SK-N-SH (cell line): ENCODE measurements at regions not wholly inside any gene's neighbourhood (a gene's known extent, or its start where the extent isn't known, plus 50 kb on each side); places are given as distances from the start of the nearest gene placed in this dataset.

ENCODE experiments used
- CTCF ChIA-PET: fragments of 300-600, 350-600 bp; formaldehyde crosslinking; extraction: SDS; loops from one replicate; lab custom pipeline; 2021; lab: Yijun Ruan, JAX
- POLR2A ChIA-PET: fragments of 350-600 bp; sonication (Branson Sonifier 250); formaldehyde crosslinking; extraction: SDS; loops from one replicate; lab custom pipeline; 2020; ENCODE audit warnings: antibody characterized with exemption, inconsistent platforms; lab: Yijun Ruan, JAX
- DNase-seq: peaks from one replicate; pipeline ENCODE4 v3.0.0; 2012
- H2AFZ ChIP-seq: fragments of 200-600 bp; sonication (generic); 2 replicates; pipeline ENCODE4 v1.8.1; 2016; ENCODE audit warnings: antibody characterized with exemption, mild to moderate bottlenecking, low read depth
- H3F3A ChIP-seq: fragments of 200-600 bp; sonication (generic); replicated peaks from 2 replicates; pipeline ENCODE3; 2016; ENCODE audit warnings: antibody characterized with exemption, mild to moderate bottlenecking; ENCODE audit not compliant: insufficient read depth
- H3K27ac ChIP-seq, 2 experiments: fragments of 200-500 bp in 1 of 2; fragments of 200-600 bp in 1 of 2; sonication (Bioruptor generic) in 1 of 2; sonication (generic), shearing (Covaris generic) in 1 of 2; 2 replicates each; pipeline versions ENCODE4 v1.5.1 to v1.6.1; 2014 to 2016; ENCODE audit warnings: low read depth in 2 of 2, inconsistent platforms in 1 of 2, low read length in 1 of 2, mild to moderate bottlenecking in 1 of 2, mixed read lengths in 1 of 2
- H3K27me3 ChIP-seq: fragments of 200-600 bp; sonication (generic), shearing (Covaris generic); 2 replicates; pipeline ENCODE4 v1.6.1; 2016; ENCODE audit warnings: mixed run types; ENCODE audit not compliant: insufficient read depth
- H3K36me3 ChIP-seq, 2 experiments: fragments of 200-500 bp in 1 of 2; fragments of 200-600 bp in 1 of 2; sonication (Bioruptor generic) in 1 of 2; sonication (generic) in 1 of 2; replicated peaks in 1 of 2; 2 replicates each; pipeline versions ENCODE3 to v1.5.1; 2014 to 2016; ENCODE audit warnings: low read length in 1 of 2, mild to moderate bottlenecking in 1 of 2; ENCODE audit not compliant: insufficient read depth in 2 of 2, control insufficient read depth in 1 of 2
- H3K4me1 ChIP-seq, 2 experiments: fragments of 200-500 bp in 1 of 2; fragments of 200-600 bp in 1 of 2; sonication (Bioruptor generic) in 1 of 2; sonication (generic), shearing (Covaris generic) in 1 of 2; 2 replicates each; pipeline versions ENCODE4 v1.5.1 to v1.6.1; 2014 to 2016; ENCODE audit warnings: low read depth in 1 of 2, low read length in 1 of 2, mixed run types in 1 of 2; ENCODE audit not compliant: insufficient read depth in 2 of 2, control insufficient read depth in 1 of 2
- H3K4me2 ChIP-seq: fragments of 200-600 bp; sonication (generic), shearing (Covaris generic); 2 replicates; pipeline ENCODE4 v1.6.1; 2017; ENCODE audit warnings: mixed run types
- H3K4me3 ChIP-seq, 2 experiments: fragments of 200-500 bp in 1 of 2; fragments of 200-600 bp in 1 of 2; sonication (Bioruptor generic) in 1 of 2; sonication (generic), shearing (Covaris generic) in 1 of 2; 2 replicates each; pipeline versions ENCODE4 v1.5.1 to v1.8.1; 2014 to 2016; ENCODE audit warnings: low read depth in 2 of 2, inconsistent platforms in 1 of 2, low read length in 1 of 2, mild to moderate bottlenecking in 1 of 2, mixed read lengths in 1 of 2, moderate library complexity in 1 of 2
- H3K79me2 ChIP-seq: fragments of 200-600 bp; sonication (generic); 2 replicates; pipeline ENCODE4 v1.8.1; 2017; ENCODE audit warnings: mild to moderate bottlenecking; ENCODE audit not compliant: insufficient read depth
- H3K9ac ChIP-seq: fragments of 200-600 bp; sonication (generic); 2 replicates; pipeline ENCODE4 v1.6.1; 2017; ENCODE audit warnings: mixed run types
- H3K9me2 ChIP-seq: fragments of 200-600 bp; sonication (generic); 2 replicates; pipeline ENCODE4 v1.6.1; 2017; ENCODE audit warnings: mixed run types
- H3K9me3 ChIP-seq: fragments of 200-600 bp; sonication (generic); 2 replicates; pipeline ENCODE4 v1.6.1; 2017; ENCODE audit warnings: mixed run types, mild to moderate bottlenecking, moderate library complexity
- H4K20me1 ChIP-seq: fragments of 200-600 bp; sonication (generic); 2 replicates; pipeline ENCODE4 v1.6.1; 2017; ENCODE audit warnings: mild to moderate bottlenecking, mixed run types; ENCODE audit not compliant: insufficient read depth
- EZH2phosphoT487 ChIP-seq: fragments of 200-600 bp; sonication (generic); IDR thresholded peaks from 2 replicates; pipeline ENCODE4 v1.6.1; 2017; ENCODE audit warnings: low read depth, mixed run types, mild to moderate bottlenecking, antibody characterized with exemption, moderate library complexity, borderline replicate concordance
- FOSL2 ChIP-seq: IDR thresholded peaks from 2 replicates; pipeline ENCODE4 v1.4.0; 2012; ENCODE audit warnings: low read depth, mild to moderate bottlenecking, moderate library complexity, borderline replicate concordance
- GABPA ChIP-seq: IDR thresholded peaks from 2 replicates; pipeline ENCODE4 v1.4.0; 2012; ENCODE audit warnings: low read depth, mild to moderate bottlenecking
- JUND ChIP-seq: IDR thresholded peaks from 2 replicates; pipeline ENCODE4 v1.4.0; 2012
- MEF2A ChIP-seq: IDR thresholded peaks from 2 replicates; pipeline ENCODE4 v1.4.0; 2012; ENCODE audit warnings: low read depth, borderline replicate concordance
- MXI1 ChIP-seq: IDR thresholded peaks from 2 replicates; pipeline ENCODE4 v1.6.1; 2012; ENCODE audit warnings: mild to moderate bottlenecking, low read depth, low read length, improper control_type of control experiment
- NRF1 ChIP-seq: IDR thresholded peaks from 2 replicates; pipeline ENCODE4 v1.6.1; 2012; ENCODE audit warnings: low read depth, mild to moderate bottlenecking, low read length
- POLR2AphosphoS5 ChIP-seq: IDR thresholded peaks from 2 replicates; pipeline ENCODE4 v1.6.1; 2012; ENCODE audit warnings: low read depth, low read length
- RCOR1 ChIP-seq: fragments of 150-350 bp; IDR thresholded peaks from 2 replicates; pipeline ENCODE4 v1.6.1; 2017; ENCODE audit warnings: antibody characterized with exemption, low read length
- REST ChIP-seq: IDR thresholded peaks from 2 replicates; pipeline ENCODE4 v1.6.1; 2012; ENCODE audit warnings: mild to moderate bottlenecking, low read depth, low read length, moderate library complexity
- RFX5 ChIP-seq: IDR thresholded peaks from 2 replicates; pipeline ENCODE4 v1.6.1; 2012; ENCODE audit warnings: mild to moderate bottlenecking, improper control_type of control experiment, low read length
- RXRA ChIP-seq: IDR thresholded peaks from 2 replicates; pipeline ENCODE4 v1.4.0; 2012; ENCODE audit warnings: low read depth, mild to moderate bottlenecking, borderline replicate concordance
- SIN3A ChIP-seq: IDR thresholded peaks from 2 replicates; pipeline ENCODE4 v1.6.1; 2012; ENCODE audit warnings: low read depth, mild to moderate bottlenecking, low read length, moderate library complexity, borderline replicate concordance
- SMC3 ChIP-seq: IDR thresholded peaks from 2 replicates; pipeline ENCODE4 v1.6.1; 2012; ENCODE audit warnings: low read depth, low read length, improper control_type of control experiment
- TAF1 ChIP-seq: IDR thresholded peaks from 2 replicates; pipeline ENCODE4 v1.6.1; 2012; ENCODE audit warnings: low read depth, mild to moderate bottlenecking, low read length, moderate library complexity, borderline replicate concordance
- TEAD4 ChIP-seq: IDR thresholded peaks from 2 replicates; pipeline ENCODE4 v1.4.0; 2012; ENCODE audit warnings: mild to moderate bottlenecking, borderline replicate concordance; ENCODE audit not compliant: insufficient read depth
- YY1 ChIP-seq: IDR thresholded peaks from 2 replicates; pipeline ENCODE4 v1.4.0; 2012; ENCODE audit warnings: low read depth, mild to moderate bottlenecking
- WGBS: methylation state at CpG from one replicate; pipeline ENCODE4 v1.1.6; 2017; ENCODE audit warnings: low lambda C conversion rate; 5-methylcytosine and 5-hydroxymethylcytosine counted together
- TF ChIP-seq, protein P1 (sequence below): IDR thresholded peaks from 2 replicates; pipeline ENCODE4 v1.4.0; 2012; ENCODE audit warnings: low read depth

- ChIA-PET CTCF (interaction anchor here (1.2 kb wide), 2 partner anchors 11 to 28 kb away, joined by 3 to 5 read pairs; no protein-coding TSS in a partner anchor), POLR2A (no interaction called here)
- no peak overlapping the region for H3K4me3 ChIP-seq
- H4K20me1 ChIP-seq: no peaks in the 10 kb centered on the region
- no peak for DNase-seq
- TF ChIP-seq, protein P1, sequence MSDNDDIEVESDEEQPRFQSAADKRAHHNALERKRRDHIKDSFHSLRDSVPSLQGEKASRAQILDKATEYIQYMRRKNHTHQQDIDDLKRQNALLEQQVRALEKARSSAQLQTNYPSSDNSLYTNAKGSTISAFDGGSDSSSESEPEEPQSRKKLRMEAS: no peak
- no peak for TF ChIP-seq MXI1
- no peak for TF ChIP-seq RFX5
- TF ChIP-seq EZH2phosphoT487: no peak
- no peak for TF ChIP-seq JUND
- no peak for TF ChIP-seq REST
- no peak for TF ChIP-seq GABPA
- TF ChIP-seq SMC3: no peak
- no peak for TF ChIP-seq RCOR1
- TF ChIP-seq RXRA: no peak
- no peak for TF ChIP-seq YY1
- no peak for TF ChIP-seq TEAD4
- no peak for TF ChIP-seq SIN3A
- TF ChIP-seq POLR2AphosphoS5: no peak
- TF ChIP-seq TAF1: no peak
- no peak for TF ChIP-seq FOSL2
- TF ChIP-seq MEF2A: no peak
- TF ChIP-seq, all 33 proteins: peak for 0
- Histone ChIP-seq H3F3A (no peaks in the 10 kb centered on the region), H3K79me2 (no peaks in the 10 kb centered on the region), H3K4me1 (no peaks in the 10 kb centered on the region), H3K27me3 (no peaks in the 10 kb centered on the region), H3K4me2 (no peak overlapping the region), H3K9me2 (no peaks in the 10 kb centered on the region), H3K9me3 (no peaks in the 10 kb centered on the region), H3K27ac (no peak overlapping the region), H3K9ac (no peak overlapping the region), H3K36me3 (no peaks in the 10 kb centered on the region), H2AFZ (no peak overlapping the region)
- 39% methylated on average over 1 of the region's 1 CpG for WGBS
Measured at GRCh38 chr17:70794738-70795137, 625.4 kb downstream of the KCNJ2 start.

- Histone ChIP-seq H3K9me3 (no peaks in the 10 kb centered on the region), H3F3A (no peaks in the 10 kb centered on the region), H3K4me3 (no peak overlapping the region), H2AFZ (no peak overlapping the region; the same call in 1 of the 2 replicates), H3K4me1 (no peaks in the 10 kb centered on the region), H3K79me2 (no peaks in the 10 kb centered on the region), H3K9ac (no peak overlapping the region), H4K20me1 (no peaks in the 10 kb centered on the region), H3K27me3 (no peaks in the 10 kb centered on the region), H3K9me2 (no peaks in the 10 kb centered on the region), H3K36me3 (no peaks in the 10 kb centered on the region), H3K27ac (no peak overlapping the region), H3K4me2 (no peak overlapping the region)
- no peak for DNase-seq
- ChIA-PET CTCF (interaction anchor here (0.7 to 1.2 kb wide), 3 partner anchors 10 to 83 kb away, joined by 3 to 5 read pairs (median 3); no protein-coding TSS in a partner anchor), POLR2A (no interaction called here)
- no peak for TF ChIP-seq NRF1
- WGBS: 34% methylated on average over 2 of the region's 2 CpGs
Measured at GRCh38 chr17:70795620-70796019, 626.3 kb downstream of the KCNJ2 start.
